Vagina (tissue), 2 donors: ENCODE measurements at regions not wholly inside any gene's neighbourhood (a gene's known extent, or its start where the extent isn't known, plus 50 kb on each side); places are given as distances from the start of the nearest gene placed in this dataset.

Experiments used
- POLR2A ChIP-seq, 2 donors: fragments of 450-650 bp; IDR thresholded peaks; one replicate each; pipeline ENCODE4 v1.6.1; 2017; ENCODE audit warnings: antibody characterized with exemption in 2 of 2, mild to moderate bottlenecking in 2 of 2, moderate library complexity in 2 of 2
- TF ChIP-seq, protein P1 (sequence below), 3 experiments: fragments of 450-650 bp in 2 of 3; fragments of 200-600 bp in 1 of 3; sonication (generic) in 1 of 3; IDR thresholded peaks; one replicate each; pipeline ENCODE4 v1.5.1; 2017 to 2019; ENCODE audit warnings: antibody characterized with exemption in 3 of 3, mild to moderate bottlenecking in 2 of 3, moderate library complexity in 2 of 3

- TF ChIP-seq POLR2A (IDR thresholded peaks at IDR 0.05), result no peak
- TF ChIP-seq, protein P1, sequence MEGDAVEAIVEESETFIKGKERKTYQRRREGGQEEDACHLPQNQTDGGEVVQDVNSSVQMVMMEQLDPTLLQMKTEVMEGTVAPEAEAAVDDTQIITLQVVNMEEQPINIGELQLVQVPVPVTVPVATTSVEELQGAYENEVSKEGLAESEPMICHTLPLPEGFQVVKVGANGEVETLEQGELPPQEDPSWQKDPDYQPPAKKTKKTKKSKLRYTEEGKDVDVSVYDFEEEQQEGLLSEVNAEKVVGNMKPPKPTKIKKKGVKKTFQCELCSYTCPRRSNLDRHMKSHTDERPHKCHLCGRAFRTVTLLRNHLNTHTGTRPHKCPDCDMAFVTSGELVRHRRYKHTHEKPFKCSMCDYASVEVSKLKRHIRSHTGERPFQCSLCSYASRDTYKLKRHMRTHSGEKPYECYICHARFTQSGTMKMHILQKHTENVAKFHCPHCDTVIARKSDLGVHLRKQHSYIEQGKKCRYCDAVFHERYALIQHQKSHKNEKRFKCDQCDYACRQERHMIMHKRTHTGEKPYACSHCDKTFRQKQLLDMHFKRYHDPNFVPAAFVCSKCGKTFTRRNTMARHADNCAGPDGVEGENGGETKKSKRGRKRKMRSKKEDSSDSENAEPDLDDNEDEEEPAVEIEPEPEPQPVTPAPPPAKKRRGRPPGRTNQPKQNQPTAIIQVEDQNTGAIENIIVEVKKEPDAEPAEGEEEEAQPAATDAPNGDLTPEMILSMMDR (IDR thresholded peaks at IDR 0.05), result no peak
These were observed 257.6 kb downstream of the ANKRD30B start for GRCh38 chr18:15005313-15006130.
